ENCODE measurements at regions not wholly inside any gene's neighbourhood (a gene's known extent, or its start where the extent isn't known, plus 50 kb on each side); places are given as distances from the start of the nearest gene placed in this dataset.

DNA sequence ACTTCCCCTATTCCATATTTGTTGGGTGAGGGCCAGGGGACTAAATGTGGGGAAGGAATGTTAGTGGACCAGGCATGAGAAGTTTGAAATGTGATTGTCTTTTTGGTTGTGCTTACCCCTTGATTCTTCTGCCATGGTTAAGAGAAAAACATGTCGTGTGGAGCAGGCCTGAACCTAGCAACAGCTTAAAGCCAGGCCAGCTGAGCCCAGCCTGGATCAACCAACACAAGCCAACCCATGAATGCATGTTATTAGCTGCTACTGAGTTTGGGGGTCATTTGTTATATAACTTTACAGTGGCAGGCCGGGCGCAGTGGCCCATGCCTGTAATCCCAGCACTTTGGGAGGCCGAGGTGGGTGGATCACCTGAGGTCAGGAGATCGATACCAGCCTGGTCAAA, 52.4 kb upstream of the TRIO start:
- TF ChIP-seq, protein P1, sequence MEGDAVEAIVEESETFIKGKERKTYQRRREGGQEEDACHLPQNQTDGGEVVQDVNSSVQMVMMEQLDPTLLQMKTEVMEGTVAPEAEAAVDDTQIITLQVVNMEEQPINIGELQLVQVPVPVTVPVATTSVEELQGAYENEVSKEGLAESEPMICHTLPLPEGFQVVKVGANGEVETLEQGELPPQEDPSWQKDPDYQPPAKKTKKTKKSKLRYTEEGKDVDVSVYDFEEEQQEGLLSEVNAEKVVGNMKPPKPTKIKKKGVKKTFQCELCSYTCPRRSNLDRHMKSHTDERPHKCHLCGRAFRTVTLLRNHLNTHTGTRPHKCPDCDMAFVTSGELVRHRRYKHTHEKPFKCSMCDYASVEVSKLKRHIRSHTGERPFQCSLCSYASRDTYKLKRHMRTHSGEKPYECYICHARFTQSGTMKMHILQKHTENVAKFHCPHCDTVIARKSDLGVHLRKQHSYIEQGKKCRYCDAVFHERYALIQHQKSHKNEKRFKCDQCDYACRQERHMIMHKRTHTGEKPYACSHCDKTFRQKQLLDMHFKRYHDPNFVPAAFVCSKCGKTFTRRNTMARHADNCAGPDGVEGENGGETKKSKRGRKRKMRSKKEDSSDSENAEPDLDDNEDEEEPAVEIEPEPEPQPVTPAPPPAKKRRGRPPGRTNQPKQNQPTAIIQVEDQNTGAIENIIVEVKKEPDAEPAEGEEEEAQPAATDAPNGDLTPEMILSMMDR (IDR thresholded peaks at IDR 0.05), result no peak
- no peak for TF ChIP-seq POLR2A (IDR thresholded peaks at IDR 0.05)
- TF ChIP-seq POLR2AphosphoS5 (IDR thresholded peaks at IDR 0.05), result no peak
- H3K27ac ChIP-seq, result no peak overlapping the region
- H3K4me1 ChIP-seq, result no peaks in the 10 kb centered on the region
- H3K36me3 ChIP-seq, result no peaks in the 10 kb centered on the region
- peaks cover 0 to 7% of the 10 kb centered on the region in 2 donors for H3K9me3 ChIP-seq
- no peaks in the 10 kb centered on the region for H3K27me3 ChIP-seq
- H3K4me3 ChIP-seq, result no peak overlapping the region
- DNase-seq (ENCODE audit: low spot score in 2 of 2), result no peak
- intact Hi-C loops (cut with DNase I; ENCODE audit: low total_unique reads), result loop anchor here (10.0 kb wide), 1 partner anchor 1156 kb away; no protein-coding TSS in a partner anchor

GRCh38 chr5:14090290-14090689, 52.9 kb upstream of the TRIO start:
- TF ChIP-seq, protein P1 (IDR thresholded peaks at IDR 0.05), result no peak
- no peak for TF ChIP-seq POLR2AphosphoS5 (IDR thresholded peaks at IDR 0.05)
- TF ChIP-seq POLR2A (IDR thresholded peaks at IDR 0.05), result no peak
- Histone ChIP-seq H3K9me3 (peaks cover 0 to 7% of the 10 kb centered on the region in 2 donors), H3K27me3 (no peaks in the 10 kb centered on the region), H3K4me3 (no peak overlapping the region), H3K4me1 (no peaks in the 10 kb centered on the region), H3K36me3 (no peaks in the 10 kb centered on the region), H3K27ac (no peak overlapping the region)
- intact Hi-C loops (cut with DNase I; ENCODE audit: low total_unique reads), result loop anchor here (10.0 kb wide), 1 partner anchor 1155 kb away; no protein-coding TSS in a partner anchor
- no peak for DNase-seq (ENCODE audit: low spot score in 2 of 2)

- intact Hi-C loops (cut with DNase I; ENCODE audit: low total_unique reads), result no loop called here
- Histone ChIP-seq H3K9me3 (peaks cover 0 to 7% of the 10 kb centered on the region in 2 donors), H3K36me3 (no peaks in the 10 kb centered on the region), H3K27ac (no peak overlapping the region), H3K4me3 (no peak overlapping the region), H3K27me3 (no peaks in the 10 kb centered on the region), H3K4me1 (no peaks in the 10 kb centered on the region)
- TF ChIP-seq, protein P1 (IDR thresholded peaks at IDR 0.05), result no peak
- TF ChIP-seq POLR2A (IDR thresholded peaks at IDR 0.05), result no peak
- no peak for TF ChIP-seq POLR2AphosphoS5 (IDR thresholded peaks at IDR 0.05)
- DNase-seq (ENCODE audit: low spot score in 2 of 2), result no peak
Observed at GRCh38 chr5:14089198-14089597, 53.9 kb upstream of the TRIO start.

DNA sequence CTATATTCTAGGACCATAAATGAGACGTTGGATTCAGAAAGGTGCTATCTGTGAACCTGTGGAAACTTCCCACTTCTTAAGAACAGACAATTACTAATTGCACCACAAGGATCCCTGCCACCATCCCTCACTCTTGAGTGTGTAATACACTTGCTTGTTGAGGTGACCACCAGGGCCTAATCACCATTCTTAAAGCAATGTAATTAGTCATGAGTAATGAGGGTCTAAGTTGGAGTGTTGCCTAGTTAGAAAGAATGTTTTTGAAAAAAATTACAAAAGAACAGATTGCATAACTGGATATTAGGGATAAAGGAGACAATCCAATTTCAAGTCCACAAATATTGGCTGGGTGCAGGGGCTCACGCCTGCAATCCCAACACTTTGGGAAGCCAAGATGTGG, 56.9 kb upstream of the TRIO start:
- Histone ChIP-seq H3K27ac (no peak overlapping the region), H3K4me3 (no peak overlapping the region), H3K36me3 (no peaks in the 10 kb centered on the region), H3K9me3 (peaks cover 0 to 7% of the 10 kb centered on the region in 2 donors), H3K27me3 (no peaks in the 10 kb centered on the region), H3K4me1 (no peaks in the 10 kb centered on the region)
- intact Hi-C loops (cut with DNase I; ENCODE audit: low total_unique reads), result no loop called here
- DNase-seq (ENCODE audit: low spot score in 2 of 2), result no peak
- TF ChIP-seq POLR2AphosphoS5 (IDR thresholded peaks at IDR 0.05), result no peak
- TF ChIP-seq, protein P1 (IDR thresholded peaks at IDR 0.05), result no peak
- TF ChIP-seq POLR2A (IDR thresholded peaks at IDR 0.05), result no peak

GRCh38 chr5:14082973-14083372, 60.2 kb upstream of the TRIO start:
- Histone ChIP-seq H3K4me1 (no peaks in the 10 kb centered on the region), H3K27ac (no peak overlapping the region), H3K9me3 (no peaks in the 10 kb centered on the region), H3K4me3 (no peak overlapping the region), H3K27me3 (no peaks in the 10 kb centered on the region), H3K36me3 (no peaks in the 10 kb centered on the region)
- TF ChIP-seq, protein P1 (IDR thresholded peaks at IDR 0.05), result no peak
- TF ChIP-seq POLR2AphosphoS5 (IDR thresholded peaks at IDR 0.05) (no peak), POLR2A (IDR thresholded peaks at IDR 0.05) (no peak)
- DNase-seq (ENCODE audit: low spot score in 2 of 2), result no peak
- intact Hi-C loops (cut with DNase I; ENCODE audit: low total_unique reads), result no loop called here

All from breast epithelium (tissue), 4 donors.